Keratinocyte (primary cell): ENCODE measurements at regions not wholly inside any gene's neighbourhood (a gene's known extent, or its start where the extent isn't known, plus 50 kb on each side); places are given as distances from the start of the nearest gene placed in this dataset.

Experiments
- DNase-seq: peaks from one replicate; pipeline ENCODE4 v3.0.0-alpha.2; 2011; ENCODE audit warnings: low read depth, missing footprints, low spot score
- FAIRE-seq: peaks from 2 replicates; lab custom pipeline; 2011; peaks lifted over from hg19 to GRCh38; lab: Jason Lieb, UNC
- H2AFZ ChIP-seq: 2 replicates; pipeline ENCODE4 v1.6.0; 2012; ENCODE audit warnings: low read length, control low read depth, inconsistent platforms; ENCODE audit not compliant: control insufficient read depth
- H3K27ac ChIP-seq: 2 replicates; pipeline ENCODE4 v1.5.1; 2011; ENCODE audit warnings: low read length; ENCODE audit not compliant: control insufficient read depth, insufficient read depth
- H3K27me3 ChIP-seq: 3 replicates; pipeline ENCODE4 v1.6.0; 2011; ENCODE audit warnings: low read length; ENCODE audit not compliant: control insufficient read depth, insufficient read depth; ENCODE audit errors: extremely low read depth
- H3K36me3 ChIP-seq, 2 experiments: 2 replicates in 1 of 2; 3 replicates in 1 of 2; pipeline ENCODE4 v1.5.1; 2011; ENCODE audit warnings: low read length in 2 of 2, mild to moderate bottlenecking in 1 of 2; ENCODE audit not compliant: control insufficient read depth in 2 of 2, insufficient read depth in 2 of 2; ENCODE audit errors: extremely low read depth in 1 of 2
- H3K4me1 ChIP-seq: 3 replicates; pipeline ENCODE4 v1.5.1; 2011; ENCODE audit warnings: low read length; ENCODE audit not compliant: control insufficient read depth, insufficient read depth; ENCODE audit errors: extremely low read depth
- H3K4me2 ChIP-seq: 3 replicates; pipeline ENCODE4 v1.6.0; 2011; ENCODE audit warnings: low read depth, low read length; ENCODE audit not compliant: control insufficient read depth, insufficient read depth; ENCODE audit errors: extremely low read depth
- H3K4me3 ChIP-seq, 3 experiments: fragments of 200-600 bp in 1 of 3; sonication (generic) in 1 of 3; 2 replicates in 2 of 3; 3 replicates in 1 of 3; pipeline ENCODE4 v1.5.1; 2011 to 2016; ENCODE audit warnings: low read length in 3 of 3, mild to moderate bottlenecking in 3 of 3, control low read depth in 2 of 3, inconsistent platforms in 1 of 3, low read depth in 1 of 3, mixed read lengths in 1 of 3, mixed run types in 1 of 3, moderate library complexity in 1 of 3; ENCODE audit not compliant: control insufficient read depth in 2 of 3, insufficient read depth in 2 of 3; ENCODE audit errors: extremely low read depth in 1 of 3
- H3K79me2 ChIP-seq: 2 replicates; pipeline ENCODE4 v1.6.0; 2012; ENCODE audit warnings: low read length; ENCODE audit not compliant: control insufficient read depth, insufficient read depth
- H3K9ac ChIP-seq: 3 replicates; pipeline ENCODE4 v1.6.0; 2011; ENCODE audit warnings: low read length; ENCODE audit not compliant: control insufficient read depth, insufficient read depth; ENCODE audit errors: extremely low read depth
- H3K9me1 ChIP-seq: 3 replicates; pipeline ENCODE4 v1.6.0; 2011; ENCODE audit warnings: low read length; ENCODE audit not compliant: control insufficient read depth, insufficient read depth; ENCODE audit errors: extremely low read depth
- H3K9me3 ChIP-seq: 2 replicates; pipeline ENCODE4 v1.5.1; 2012; ENCODE audit warnings: low read depth, low read length; ENCODE audit not compliant: control insufficient read depth
- H4K20me1 ChIP-seq: 3 replicates; pipeline ENCODE4 v1.6.0; 2011; ENCODE audit warnings: low read length; ENCODE audit not compliant: control insufficient read depth, insufficient read depth; ENCODE audit errors: extremely low read depth
- EZH2 ChIP-seq: IDR thresholded peaks from one replicate; pipeline ENCODE4 v1.6.1; 2012; ENCODE audit warnings: inconsistent platforms, mild to moderate bottlenecking, low read length, moderate library complexity
- dilution Hi-C: fragments of 300-500 bp; cut with MboI; formaldehyde crosslinking; loops from one replicate; pipeline ENCODE4 v1.7.0; 2020; ENCODE audit warnings: low sequenced_read_pairs; ENCODE audit not compliant: extremely low pct_ligation_motif_present
- TF ChIP-seq, protein P1 (sequence below), 3 experiments: IDR thresholded peaks in 1 of 3; conservative IDR thresholded peaks in 1 of 3; optimal IDR thresholded peaks in 1 of 3; 2 replicates in 2 of 3; 3 replicates in 1 of 3; pipeline versions ENCODE3 to v1.5.1; 2011; ENCODE audit warnings: low read length in 3 of 3, mild to moderate bottlenecking in 3 of 3, moderate library complexity in 2 of 3, control low read depth in 1 of 3, inconsistent platforms in 1 of 3; ENCODE audit not compliant: insufficient read depth in 2 of 3; ENCODE audit errors: extremely low read depth in 1 of 3

DNA sequence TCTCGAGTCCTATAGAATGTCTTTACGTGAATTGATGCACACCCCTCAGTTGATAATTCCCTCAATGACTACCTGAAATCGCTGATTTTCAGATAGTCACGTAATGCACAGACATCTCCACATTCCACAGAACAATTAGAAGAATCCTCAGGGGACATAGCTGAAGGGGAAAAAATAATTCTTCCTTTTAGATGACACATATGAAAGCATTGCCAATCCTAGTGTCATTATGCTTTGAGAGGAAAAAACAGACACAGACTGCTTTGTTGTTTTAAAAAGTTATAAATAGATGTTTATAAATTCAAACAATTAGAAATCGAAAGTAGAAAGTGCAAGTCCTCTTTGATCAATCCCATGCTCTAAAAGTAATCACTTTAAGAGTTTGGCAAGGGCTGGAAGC is 100.6 kb upstream of the FN1 start:
- H3K79me2 ChIP-seq, result no peaks in the 10 kb centered on the region
- no peaks in the 10 kb centered on the region for H3K9me1 ChIP-seq
- peak overlapping the region; percentile 91 for H2AFZ ChIP-seq
- H3K9me3 ChIP-seq, result peaks cover 2% of the 10 kb centered on the region
- FAIRE-seq (peak; percentile 29), DNase-seq (no peak)
- H3K4me1 ChIP-seq, result peaks cover 20% of the 10 kb centered on the region
- dilution Hi-C loops, result no loop called here
- H4K20me1 ChIP-seq, result no peaks in the 10 kb centered on the region
- H3K27ac ChIP-seq, result peak overlapping the region; percentile 55
- H3K36me3 ChIP-seq, result no peaks in the 10 kb centered on the region
- peak overlapping the region; percentile 45 for H3K4me2 ChIP-seq
- H3K9ac ChIP-seq, result peak overlapping the region; percentile 4
- no peaks in the 10 kb centered on the region for H3K27me3 ChIP-seq
- H3K4me3 ChIP-seq, result peak overlapping the region in 2 of 3 experiments; percentile 19 to 21
- no peak for TF ChIP-seq EZH2
- TF ChIP-seq, protein P1, sequence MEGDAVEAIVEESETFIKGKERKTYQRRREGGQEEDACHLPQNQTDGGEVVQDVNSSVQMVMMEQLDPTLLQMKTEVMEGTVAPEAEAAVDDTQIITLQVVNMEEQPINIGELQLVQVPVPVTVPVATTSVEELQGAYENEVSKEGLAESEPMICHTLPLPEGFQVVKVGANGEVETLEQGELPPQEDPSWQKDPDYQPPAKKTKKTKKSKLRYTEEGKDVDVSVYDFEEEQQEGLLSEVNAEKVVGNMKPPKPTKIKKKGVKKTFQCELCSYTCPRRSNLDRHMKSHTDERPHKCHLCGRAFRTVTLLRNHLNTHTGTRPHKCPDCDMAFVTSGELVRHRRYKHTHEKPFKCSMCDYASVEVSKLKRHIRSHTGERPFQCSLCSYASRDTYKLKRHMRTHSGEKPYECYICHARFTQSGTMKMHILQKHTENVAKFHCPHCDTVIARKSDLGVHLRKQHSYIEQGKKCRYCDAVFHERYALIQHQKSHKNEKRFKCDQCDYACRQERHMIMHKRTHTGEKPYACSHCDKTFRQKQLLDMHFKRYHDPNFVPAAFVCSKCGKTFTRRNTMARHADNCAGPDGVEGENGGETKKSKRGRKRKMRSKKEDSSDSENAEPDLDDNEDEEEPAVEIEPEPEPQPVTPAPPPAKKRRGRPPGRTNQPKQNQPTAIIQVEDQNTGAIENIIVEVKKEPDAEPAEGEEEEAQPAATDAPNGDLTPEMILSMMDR (optimal IDR thresholded peaks at IDR 0.05 in 1 of 3, IDR thresholded peaks at IDR 0.05 in 1 of 3, conservative IDR thresholded peaks at IDR 0.05 in 1 of 3; ENCODE audit: extremely low read depth in 1 of 3, insufficient read depth in 2 of 3, low read length in 3 of 3), result no peak

DNA sequence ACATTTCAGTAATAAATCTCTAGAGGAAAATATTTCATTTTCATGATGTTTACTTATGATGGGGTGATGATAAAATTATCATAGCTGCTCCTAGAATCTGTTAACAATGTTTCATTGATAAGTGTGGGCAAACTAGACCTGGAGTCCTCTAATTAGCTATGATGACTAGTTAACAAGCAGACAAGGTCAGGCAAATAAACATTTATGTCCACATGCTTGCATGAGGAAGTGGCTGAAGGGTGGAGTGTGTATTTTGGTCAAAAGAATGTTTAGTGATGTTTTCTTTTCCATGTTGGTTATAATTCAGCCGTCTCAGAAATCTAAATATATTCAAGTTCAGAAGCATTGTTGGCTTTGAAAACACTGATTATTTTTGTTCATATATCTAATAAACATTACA is 99.9 kb upstream of the FN1 start:
- no peak for DNase-seq
- TF ChIP-seq, protein P1 (optimal IDR thresholded peaks at IDR 0.05 in 1 of 3, IDR thresholded peaks at IDR 0.05 in 1 of 3, conservative IDR thresholded peaks at IDR 0.05 in 1 of 3; ENCODE audit: extremely low read depth in 1 of 3, insufficient read depth in 2 of 3, low read length in 3 of 3), result no peak
- TF ChIP-seq EZH2, result no peak
- Histone ChIP-seq H3K9ac (no peak overlapping the region), H2AFZ (peak overlapping the region; percentile 56), H3K79me2 (no peaks in the 10 kb centered on the region), H3K27ac (peak overlapping the region; percentile 23), H3K4me2 (no peak overlapping the region), H3K27me3 (no peaks in the 10 kb centered on the region), H3K36me3 (no peaks in the 10 kb centered on the region), H3K4me1 (peaks cover 24% of the 10 kb centered on the region), H3K9me1 (no peaks in the 10 kb centered on the region), H3K4me3 (no peak overlapping the region), H3K9me3 (peaks cover 2% of the 10 kb centered on the region), H4K20me1 (no peaks in the 10 kb centered on the region)
- dilution Hi-C loops, result no loop called here
- FAIRE-seq, result no peak
